Amygdala (tissue), 56 donors: ENCODE measurements at regions not wholly inside any gene's neighbourhood (a gene's known extent, or its start where the extent isn't known, plus 50 kb on each side); places are given as distances from the start of the nearest gene placed in this dataset.

ENCODE experiments used
- DNase-seq, 56 donors: peaks; one replicate each; lab custom pipeline; 2025; lab: John Stamatoyannopoulos, UW

DNA sequence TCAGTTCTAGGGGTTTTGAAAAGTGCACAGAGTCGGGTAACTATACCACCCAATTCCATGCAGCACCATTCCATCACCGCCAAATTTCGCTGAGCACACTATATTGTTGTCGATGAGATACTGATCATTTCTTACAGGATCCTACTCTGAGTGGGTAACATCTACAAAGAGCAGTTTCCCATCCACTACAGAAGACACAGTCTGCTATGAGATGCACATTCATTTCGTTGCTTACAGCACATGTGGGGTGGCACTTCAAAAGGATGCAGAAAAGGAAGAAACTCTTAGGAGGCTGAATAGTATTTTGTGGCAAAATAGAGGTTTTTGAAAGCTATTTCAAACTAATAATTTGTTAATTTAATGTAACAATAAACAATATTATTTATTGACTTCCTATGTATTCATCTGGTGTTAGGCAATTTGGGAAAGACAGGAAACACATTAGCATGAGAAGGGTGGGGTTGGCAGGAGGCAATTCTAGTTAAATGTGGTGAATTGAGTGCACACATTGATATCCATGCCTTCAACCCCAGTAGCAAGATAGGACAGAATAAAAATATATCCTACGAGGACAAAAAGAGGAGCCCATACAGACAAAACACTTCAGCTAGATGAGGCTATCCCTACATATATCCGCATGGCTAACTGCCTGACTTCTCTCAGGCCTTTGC, 186.8 kb upstream of the PARP11 start:
- DNase-seq = no peak

- no peak for DNase-seq
These were observed 184.0 kb upstream of the PARP11 start for GRCh38 chr12:4056910-4057845.

- DNase-seq = no peak
These were observed 181.4 kb upstream of the PARP11 start for GRCh38 chr12:4054630-4055029.

DNA sequence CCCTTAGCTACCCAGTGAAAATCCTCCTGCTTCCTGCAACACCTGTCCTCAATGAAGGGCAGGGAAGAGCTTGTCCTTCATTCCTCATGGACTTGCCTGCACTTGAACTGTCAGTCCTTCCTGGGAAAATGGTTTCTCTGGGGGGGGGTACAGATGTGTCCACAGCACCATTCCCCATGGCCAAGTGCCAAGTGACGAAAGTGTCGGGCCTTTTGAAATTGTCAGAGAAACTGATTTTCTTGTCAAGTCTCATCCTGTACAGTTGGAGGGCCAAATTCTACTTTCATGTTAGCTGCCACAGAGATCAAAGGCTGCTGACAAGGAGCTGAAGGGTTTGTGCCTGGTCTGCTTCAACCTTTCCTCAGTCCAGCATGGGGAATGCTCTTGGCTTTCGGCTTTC, 179.5 kb upstream of the PARP11 start:
- DNase-seq = no peak

DNA sequence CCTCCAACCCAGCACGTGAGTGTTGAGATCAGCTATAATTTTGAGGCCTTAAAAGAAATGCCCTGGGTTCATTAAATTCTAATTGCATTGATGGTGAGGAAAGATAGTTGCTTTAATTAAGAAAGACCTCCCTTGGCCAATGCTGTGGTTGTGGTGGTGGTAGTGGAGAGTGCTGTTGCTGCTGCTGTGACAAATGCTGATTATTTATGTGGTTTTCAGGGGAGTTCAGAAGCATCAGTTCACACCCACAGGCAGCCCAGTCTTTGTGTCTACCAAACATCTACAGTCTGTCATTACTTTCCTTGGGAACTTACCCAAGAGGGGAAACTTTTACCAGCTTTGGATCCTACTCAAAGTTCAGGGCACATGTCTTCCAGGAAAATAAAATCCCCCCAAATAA, 178.4 kb upstream of the PARP11 start:
- DNase-seq = no peak

DNA sequence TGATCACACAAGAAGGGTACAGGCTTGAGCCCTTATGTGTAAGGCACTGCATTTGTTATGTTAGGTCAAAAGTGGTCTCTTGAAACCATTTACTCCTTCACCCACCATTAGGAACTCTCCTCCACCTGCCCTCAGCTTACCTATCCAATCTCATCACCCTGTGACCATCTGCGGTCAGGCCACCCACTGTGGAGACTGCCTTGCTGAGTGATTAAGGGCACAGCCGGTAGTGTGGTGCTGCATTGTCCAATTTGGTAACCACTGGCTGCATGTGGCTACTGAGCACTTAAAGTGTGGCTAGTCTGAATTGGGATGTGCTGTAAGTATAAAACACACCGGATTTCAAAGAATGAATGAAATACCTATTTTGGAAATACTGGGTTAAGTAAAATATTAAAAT, 177.1 kb upstream of the PARP11 start:
- DNase-seq = no peak

GRCh38 chr12:4049298-4050080, 176.3 kb upstream of the PARP11 start:
- DNase-seq = no peak

DNA sequence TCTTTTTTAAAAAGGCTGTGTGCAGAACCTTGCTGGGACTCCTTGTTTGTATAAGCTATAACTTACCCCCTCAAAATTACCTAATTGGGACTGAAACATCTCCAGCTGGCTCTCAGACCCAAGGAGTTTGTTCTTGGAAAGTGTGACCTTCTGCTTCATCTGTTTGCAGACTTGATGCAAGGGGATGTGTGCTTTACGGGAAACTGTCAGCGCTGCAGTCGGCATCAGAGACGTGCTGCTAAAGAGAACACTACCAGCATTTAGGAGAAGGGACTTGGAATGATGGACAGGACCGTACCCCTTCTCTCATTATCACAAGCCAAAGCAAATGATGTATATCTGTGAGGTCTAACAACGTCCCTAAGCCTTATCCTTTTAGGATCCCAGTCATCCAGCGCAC, 174.2 kb upstream of the PARP11 start:
- DNase-seq = no peak

DNA sequence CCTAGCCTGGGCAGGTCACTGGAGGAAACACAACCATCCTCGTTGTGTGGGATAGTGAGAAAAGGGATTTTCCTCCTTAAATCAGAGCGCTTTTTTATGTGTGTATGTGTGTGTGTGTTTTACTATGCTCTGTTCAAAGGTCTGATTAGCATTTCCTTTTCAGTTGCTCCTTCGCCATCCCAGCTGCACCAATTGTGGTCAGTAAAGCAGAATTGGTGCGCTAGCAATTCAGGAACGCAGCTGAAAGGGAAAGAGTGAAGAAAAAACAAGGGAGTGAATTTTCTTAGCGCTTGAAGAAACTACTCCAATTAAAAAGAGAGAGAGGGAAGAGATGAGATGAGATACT, 173.3 kb upstream of the PARP11 start:
- DNase-seq = no peak

- DNase-seq = no peak
These were observed 172.7 kb upstream of the PARP11 start for GRCh38 chr12:4045786-4046494.

- DNase-seq = peak in 1 of 56 donors; percentile 4
These were observed 171.8 kb upstream of the PARP11 start for GRCh38 chr12:4044736-4045730.

DNA sequence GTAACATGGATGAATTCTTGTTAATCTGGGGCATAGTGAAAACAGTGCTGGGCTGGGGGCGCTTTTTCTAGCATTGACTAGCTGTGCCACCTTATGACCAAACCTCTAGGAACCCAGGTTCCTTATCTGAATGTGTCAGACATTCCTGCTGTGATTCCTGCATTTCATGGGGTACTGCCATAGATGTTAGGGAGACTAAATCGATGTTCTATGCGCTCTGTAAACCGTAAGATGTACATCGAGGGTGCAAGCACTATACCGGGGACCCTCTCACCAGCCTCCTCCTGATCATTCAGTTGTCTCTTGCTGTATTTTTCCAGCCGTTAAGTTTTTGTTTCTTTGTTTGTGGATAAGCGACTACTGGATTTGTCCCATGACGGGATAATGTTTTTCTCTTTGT, 170.9 kb upstream of the PARP11 start:
- no peak for DNase-seq

DNA sequence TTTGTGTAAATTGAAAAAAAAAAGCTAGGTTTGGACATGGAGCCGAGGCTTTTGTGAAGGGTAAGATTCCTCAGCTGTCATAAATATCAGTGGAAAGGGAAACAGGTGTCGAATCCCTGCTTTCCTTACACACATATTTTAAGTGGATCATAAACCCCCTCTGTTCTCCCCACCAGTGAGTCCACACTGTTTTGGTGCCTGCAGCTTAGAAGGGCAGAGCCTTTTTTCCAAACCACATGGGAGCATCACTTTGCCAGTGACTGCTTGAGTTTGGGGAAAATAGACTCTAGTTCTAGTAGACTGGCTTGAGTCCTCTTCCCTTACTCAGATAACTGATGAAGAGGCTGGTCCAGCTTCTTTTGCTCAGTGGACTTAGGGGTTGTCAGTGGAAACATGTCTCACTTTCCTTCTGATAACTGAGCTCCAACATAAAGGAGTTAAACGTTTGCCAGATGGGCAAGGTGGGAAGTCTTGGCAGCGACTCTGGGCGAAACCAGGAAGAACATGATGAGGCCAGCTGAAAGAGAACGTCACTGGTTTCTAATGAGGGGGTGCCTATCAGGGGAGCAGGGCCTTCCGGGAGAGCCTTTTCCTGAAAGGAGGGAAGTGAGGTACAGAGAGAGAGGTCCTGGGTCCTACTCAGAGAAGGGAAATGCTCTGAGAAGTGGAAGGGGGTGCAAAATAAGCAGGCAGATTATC, 168.1 kb upstream of the PARP11 start:
- DNase-seq = no peak

GRCh38 chr12:4039931-4040330, 166.7 kb upstream of the PARP11 start:
- no peak for DNase-seq

- peak in 8 of 56 donors; percentile 1 to 62 (median 7) for DNase-seq
These were observed 164.6 kb upstream of the PARP11 start for GRCh38 chr12:4037747-4038312.

DNA sequence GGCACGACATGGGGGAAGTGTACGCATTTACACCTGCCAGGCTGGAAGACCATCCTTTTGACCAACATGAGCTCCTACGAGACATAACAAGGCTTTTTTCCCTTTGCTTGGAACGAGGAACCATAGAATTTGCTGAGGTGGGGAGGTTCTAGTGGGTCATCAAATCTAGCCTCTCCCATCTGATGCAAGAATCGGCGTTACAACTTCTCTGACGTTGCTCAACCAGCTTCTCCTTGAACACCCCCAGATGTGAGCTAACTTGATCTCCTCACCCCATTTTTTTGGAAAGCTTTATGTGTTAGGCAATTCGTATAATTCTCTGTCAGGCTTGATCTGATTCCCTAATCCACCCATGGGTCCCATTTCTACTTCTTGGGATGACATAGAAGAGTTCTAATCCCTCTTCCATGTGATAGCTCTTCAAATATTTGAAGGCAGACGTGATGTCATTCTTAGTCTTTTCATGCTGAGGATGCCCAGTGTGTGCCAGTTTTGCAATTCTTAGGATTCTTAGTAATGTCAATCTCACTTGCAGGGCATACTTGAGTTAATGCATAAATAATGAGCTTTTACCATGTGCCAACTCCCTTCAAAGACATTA, 163.6 kb upstream of the PARP11 start:
- DNase-seq = no peak

- DNase-seq = no peak
These were observed 161.7 kb upstream of the PARP11 start for GRCh38 chr12:4034921-4035320.
